Duodenal mucosa (tissue), 2 donors: ENCODE measurements at regions not wholly inside any gene's neighbourhood (a gene's known extent, or its start where the extent isn't known, plus 50 kb on each side); places are given as distances from the start of the nearest gene placed in this dataset.
"Not testable (repeated sequence)": the region's sequence is repeated elsewhere in the genome, so short reads cannot be mapped to it uniquely, and the experiment has no call there.

Experiments used
- H3K27ac ChIP-seq: one replicate; pipeline ENCODE4 v1.7.0; 2013; ENCODE audit warnings: low read depth, low read length
- H3K27me3 ChIP-seq, 2 donors: one replicate each; pipeline ENCODE4 v1.7.0; 2013; ENCODE audit warnings: low read length in 2 of 2, control low read depth in 1 of 2; ENCODE audit not compliant: insufficient read depth in 2 of 2, control insufficient read depth in 1 of 2
- H3K36me3 ChIP-seq, 2 donors: one replicate each; pipeline ENCODE4 v1.7.0; 2013; ENCODE audit warnings: low read length in 2 of 2, control low read depth in 1 of 2; ENCODE audit not compliant: insufficient read depth in 2 of 2, control insufficient read depth in 1 of 2
- H3K4me1 ChIP-seq, 2 donors: one replicate each; pipeline ENCODE4 v1.7.0; 2013; ENCODE audit warnings: low read length in 2 of 2, control low read depth in 1 of 2; ENCODE audit not compliant: insufficient read depth in 2 of 2, control insufficient read depth in 1 of 2
- H3K4me3 ChIP-seq, 2 donors: one replicate each; pipeline ENCODE4 v1.7.0; 2013; ENCODE audit warnings: low read length in 2 of 2, low read depth in 1 of 2
- H3K9ac ChIP-seq, 2 donors: one replicate each; pipeline ENCODE4 v1.7.0; 2013; ENCODE audit warnings: low read length in 2 of 2, low read depth in 1 of 2
- H3K9me3 ChIP-seq, 2 donors: one replicate each; pipeline ENCODE4 v1.7.0; 2013; ENCODE audit warnings: low read length in 2 of 2, control low read depth in 1 of 2; ENCODE audit not compliant: control insufficient read depth in 1 of 2

- no peak overlapping the region for H3K9ac ChIP-seq
- H3K9me3 ChIP-seq: no peaks in the 10 kb centered on the region
- H3K36me3 ChIP-seq: no peaks in the 10 kb centered on the region
- no peak overlapping the region for H3K4me3 ChIP-seq
- H3K27me3 ChIP-seq: no peaks in the 10 kb centered on the region
- no peak overlapping the region for H3K27ac ChIP-seq
- H3K4me1 ChIP-seq: peaks cover 12 to 13% of the 10 kb centered on the region in 2 donors
These were observed 100.1 kb upstream of the PLXNA2 start for GRCh38 chr1:208344202-208344857.

- Histone ChIP-seq H3K36me3 (no peaks in the 10 kb centered on the region), H3K4me3 (no peak overlapping the region), H3K27ac (no peak overlapping the region), H3K27me3 (no peaks in the 10 kb centered on the region), H3K9ac (no peak overlapping the region), H3K4me1 (peaks cover 12 to 13% of the 10 kb centered on the region in 2 donors), H3K9me3 (no peaks in the 10 kb centered on the region)
These were observed 103.0 kb upstream of the PLXNA2 start for GRCh38 chr1:208347191-208347590.

- H3K9ac ChIP-seq: no peak overlapping the region
- no peaks in the 10 kb centered on the region for H3K27me3 ChIP-seq
- no peaks in the 10 kb centered on the region for H3K36me3 ChIP-seq
- H3K27ac ChIP-seq: no peak overlapping the region
- no peaks in the 10 kb centered on the region for H3K4me1 ChIP-seq
- no peaks in the 10 kb centered on the region for H3K9me3 ChIP-seq
- H3K4me3 ChIP-seq: no peak overlapping the region
These were observed 105.6 kb upstream of the PLXNA2 start for GRCh38 chr1:208349694-208350330.

GRCh38 chr1:208350815-208351214 lies 106.6 kb upstream of the PLXNA2 start:
- H3K27me3 ChIP-seq: no peaks in the 10 kb centered on the region
- no peak overlapping the region for H3K9ac ChIP-seq
- H3K36me3 ChIP-seq: no peaks in the 10 kb centered on the region
- H3K4me3 ChIP-seq: no peak overlapping the region
- no peaks in the 10 kb centered on the region for H3K4me1 ChIP-seq
- no peak overlapping the region for H3K27ac ChIP-seq
- no peaks in the 10 kb centered on the region for H3K9me3 ChIP-seq

- Histone ChIP-seq H3K9me3 (no peaks in the 10 kb centered on the region), H3K4me3 (no peak overlapping the region), H3K27ac (no peak overlapping the region), H3K27me3 (no peaks in the 10 kb centered on the region), H3K36me3 (no peaks in the 10 kb centered on the region), H3K9ac (no peak overlapping the region), H3K4me1 (no peaks in the 10 kb centered on the region)
These were observed 107.7 kb upstream of the PLXNA2 start for GRCh38 chr1:208351838-208352237.

GRCh38 chr1:208353797-208354196 lies 109.6 kb upstream of the PLXNA2 start:
- H3K4me1 ChIP-seq, H3K27ac ChIP-seq, H3K9ac ChIP-seq, H3K36me3 ChIP-seq, H3K27me3 ChIP-seq, H3K9me3 ChIP-seq, H3K4me3 ChIP-seq: not testable (repeated sequence)

- Histone ChIP-seq H3K9ac (no peak overlapping the region), H3K4me3 (peak overlapping the region; percentile 44 to 46), H3K4me1 (peaks cover 9 to 11% of the 10 kb centered on the region in 2 donors), H3K9me3 (no peaks in the 10 kb centered on the region), H3K27me3 (no peaks in the 10 kb centered on the region), H3K36me3 (no peaks in the 10 kb centered on the region), H3K27ac (no peak overlapping the region)
These were observed 113.7 kb upstream of the PLXNA2 start for GRCh38 chr1:208357644-208358507.

- no peaks in the 10 kb centered on the region for H3K36me3 ChIP-seq
- no peaks in the 10 kb centered on the region for H3K27me3 ChIP-seq
- H3K4me3 ChIP-seq: no peak overlapping the region
These were observed 114.5 kb upstream of the PLXNA2 start for GRCh38 chr1:208358651-208359050.

GRCh38 chr1:208362011-208362410 lies 117.8 kb upstream of the PLXNA2 start:
- Histone ChIP-seq H3K4me3 (no peak overlapping the region), H3K27me3 (no peaks in the 10 kb centered on the region), H3K27ac (no peak overlapping the region), H3K9me3 (no peaks in the 10 kb centered on the region), H3K4me1 (peaks cover 9 to 11% of the 10 kb centered on the region in 2 donors), H3K9ac (no peak overlapping the region), H3K36me3 (no peaks in the 10 kb centered on the region)

More at GRCh38 chr1:208358651-208359050, 114.5 kb upstream of the PLXNA2 start:
- H3K9ac ChIP-seq: no peak overlapping the region
- H3K9me3 ChIP-seq: no peaks in the 10 kb centered on the region
- no peak overlapping the region for H3K27ac ChIP-seq
- peaks cover 9 to 11% of the 10 kb centered on the region in 2 donors for H3K4me1 ChIP-seq

GRCh38 chr1:208366559-208366958 lies 122.4 kb upstream of the PLXNA2 start:
- Histone ChIP-seq H3K9me3 (no peaks in the 10 kb centered on the region), H3K36me3 (no peaks in the 10 kb centered on the region), H3K27me3 (no peaks in the 10 kb centered on the region), H3K4me1 (peaks cover 0 to 5% of the 10 kb centered on the region in 2 donors), H3K27ac (no peak overlapping the region), H3K9ac (no peak overlapping the region), H3K4me3 (no peak overlapping the region)
